HEK293 (cell line): ENCODE measurements at regions not wholly inside any gene's neighbourhood (a gene's known extent, or its start where the extent isn't known, plus 50 kb on each side); places are given as distances from the start of the nearest gene placed in this dataset.

Experiments used
- CTCF ChIA-PET: fragments of 350-600 bp; formaldehyde crosslinking; extraction: SDS; loops from one replicate; lab custom pipeline; 2021; ENCODE audit warnings: antibody characterized with exemption; lab: Yijun Ruan, JAX
- POLR2A ChIA-PET: fragments of 300-600 bp; formaldehyde crosslinking; extraction: SDS; loops from one replicate; lab custom pipeline; 2020; ENCODE audit warnings: antibody characterized with exemption, inconsistent platforms; lab: Yijun Ruan, JAX
- H3K27ac ChIP-seq: fragments of 200-500 bp; sonication (Bioruptor generic); 2 replicates; pipeline ENCODE4 v1.5.1; 2014; ENCODE audit warnings: low read depth, low read length, control low read depth, inconsistent platforms; ENCODE audit errors: extremely low read depth
- H3K36me3 ChIP-seq, 2 experiments: fragments of 200-500 bp in 1 of 2; sonication (Bioruptor generic) in 1 of 2; 1 replicate in 1 of 2; 2 replicates in 1 of 2; pipeline ENCODE4 v1.5.1; 2014 to 2017; ENCODE audit warnings: inconsistent platforms in 2 of 2, low read length in 2 of 2; ENCODE audit not compliant: control insufficient read depth in 2 of 2, insufficient read depth in 1 of 2
- H3K4me1 ChIP-seq: fragments of 200-500 bp; sonication (Bioruptor generic); 2 replicates; pipeline ENCODE4 v1.5.1; 2014; ENCODE audit warnings: mild to moderate bottlenecking, low read length, inconsistent platforms; ENCODE audit not compliant: control insufficient read depth, insufficient read depth
- H3K4me3 ChIP-seq: 2 replicates; pipeline ENCODE4 v1.5.1; 2011; ENCODE audit warnings: low read depth, mild to moderate bottlenecking, control low read depth, low read length, moderate library complexity
- H3K9me3 ChIP-seq: fragments of 200-500 bp; sonication (Bioruptor generic); 2 replicates; pipeline ENCODE4 v1.5.1; 2014; ENCODE audit warnings: low read depth, low read length, inconsistent platforms; ENCODE audit not compliant: control insufficient read depth, insufficient read depth
- BCL11B ChIP-seq: fragments of 450-650 bp; formaldehyde crosslinking; IDR thresholded peaks from 2 replicates; pipeline ENCODE4 v1.5.1; 2016; ENCODE audit warnings: low read depth, missing biosample characterization, missing genetic modification characterization
- HOXC10 ChIP-seq: sonication (generic); formaldehyde crosslinking; IDR thresholded peaks from 2 replicates; pipeline ENCODE4 v1.8.1; 2023; ENCODE audit warnings: mild to moderate bottlenecking, missing genetic modification reagents
- OSR2 ChIP-seq: fragments of 450-650 bp; formaldehyde crosslinking; IDR thresholded peaks from 2 replicates; pipeline ENCODE4 v1.5.1; 2016; ENCODE audit warnings: missing biosample characterization, missing genetic modification characterization
- REPIN1 ChIP-seq: fragments of 450-650 bp; formaldehyde crosslinking; IDR thresholded peaks from 2 replicates; pipeline ENCODE4 v1.5.1; 2017; ENCODE audit warnings: missing biosample characterization, missing genetic modification characterization, low read depth
- SP2 ChIP-seq: fragments of 450-650 bp; formaldehyde crosslinking; IDR thresholded peaks from 2 replicates; pipeline ENCODE4 v1.5.1; 2016; ENCODE audit warnings: missing biosample characterization, missing genetic modification characterization
- SP7 ChIP-seq: fragments of 450-650 bp; formaldehyde crosslinking; IDR thresholded peaks from 2 replicates; pipeline ENCODE4 v1.5.1; 2016; ENCODE audit warnings: missing biosample characterization, missing genetic modification characterization
- ZBTB17 ChIP-seq: fragments of 450-650 bp; formaldehyde crosslinking; IDR thresholded peaks from 2 replicates; pipeline ENCODE4 v1.5.1; 2016; ENCODE audit warnings: missing biosample characterization, missing genetic modification characterization
- ZFHX2 ChIP-seq: fragments of 450-650 bp; formaldehyde crosslinking; conservative IDR thresholded peaks from 2 replicates; pipeline ENCODE4 v1.5.1; 2016; ENCODE audit warnings: missing biosample characterization, missing genetic modification characterization
- ZNF10 ChIP-seq: fragments of 450-650 bp; formaldehyde crosslinking; IDR thresholded peaks from 2 replicates; pipeline ENCODE4 v1.5.1; 2017; ENCODE audit warnings: missing biosample characterization, missing genetic modification characterization
- ZNF114 ChIP-seq: fragments of 450-650 bp; formaldehyde crosslinking; IDR thresholded peaks from 2 replicates; pipeline ENCODE4 v1.5.0; 2017; ENCODE audit warnings: missing biosample characterization, missing genetic modification characterization
- ZNF121 ChIP-seq: fragments of 450-650 bp; formaldehyde crosslinking; IDR thresholded peaks from 2 replicates; pipeline ENCODE4 v1.5.1; 2016; ENCODE audit warnings: missing biosample characterization, missing genetic modification characterization
- ZNF133 ChIP-seq: fragments of 450-650 bp; formaldehyde crosslinking; IDR thresholded peaks from 2 replicates; pipeline ENCODE4 v1.5.1; 2016; ENCODE audit warnings: missing biosample characterization, missing genetic modification characterization
- ZNF311 ChIP-seq: fragments of 450-650 bp; formaldehyde crosslinking; IDR thresholded peaks from 2 replicates; pipeline ENCODE4 v1.5.1; 2017; ENCODE audit warnings: missing biosample characterization, missing genetic modification characterization, borderline replicate concordance
- ZNF324 ChIP-seq: fragments of 450-650 bp; formaldehyde crosslinking; IDR thresholded peaks from 2 replicates; pipeline ENCODE4 v1.5.1; 2016; ENCODE audit warnings: missing biosample characterization, missing genetic modification characterization
- ZNF341 ChIP-seq: fragments of 450-650 bp; formaldehyde crosslinking; IDR thresholded peaks from 2 replicates; pipeline ENCODE4; 2016; ENCODE audit warnings: low read depth, missing biosample characterization, missing genetic modification characterization
- ZNF366 ChIP-seq: fragments of 450-650 bp; formaldehyde crosslinking; conservative IDR thresholded peaks from 2 replicates; pipeline ENCODE4 v1.5.1; 2016; ENCODE audit warnings: missing biosample characterization, missing genetic modification characterization
- ZNF501 ChIP-seq: fragments of 450-650 bp; formaldehyde crosslinking; IDR thresholded peaks from 2 replicates; pipeline ENCODE4 v1.5.1; 2016; ENCODE audit warnings: missing biosample characterization, missing genetic modification characterization
- ZNF514 ChIP-seq: fragments of 450-650 bp; formaldehyde crosslinking; IDR thresholded peaks from 2 replicates; pipeline ENCODE4 v1.5.1; 2016; ENCODE audit warnings: missing biosample characterization, missing genetic modification characterization
- ZNF544 ChIP-seq: fragments of 450-650 bp; formaldehyde crosslinking; IDR thresholded peaks from 2 replicates; pipeline ENCODE4 v1.5.0; 2017; ENCODE audit warnings: missing biosample characterization, missing genetic modification characterization
- ZNF626 ChIP-seq: fragments of 450-650 bp; sonication (Bioruptor Pico); formaldehyde crosslinking; IDR thresholded peaks from 2 replicates; pipeline ENCODE4 v1.5.1; 2018; ENCODE audit warnings: missing biosample characterization, missing genetic modification characterization, inconsistent platforms
- ZNF654 ChIP-seq: fragments of 450-650 bp; formaldehyde crosslinking; IDR thresholded peaks from 2 replicates; pipeline ENCODE4 v1.5.1; 2016; ENCODE audit warnings: low read depth, missing biosample characterization, missing genetic modification characterization
- ZNF785 ChIP-seq: fragments of 450-650 bp; formaldehyde crosslinking; IDR thresholded peaks from 2 replicates; pipeline ENCODE4 v1.5.1; 2016; ENCODE audit warnings: missing biosample characterization, missing genetic modification characterization
- ZXDB ChIP-seq: fragments of 450-650 bp; formaldehyde crosslinking; IDR thresholded peaks from 2 replicates; pipeline ENCODE4 v1.5.1; 2016; ENCODE audit warnings: missing biosample characterization, missing genetic modification characterization
- TF ChIP-seq, protein P1 (sequence below): fragments of 450-650 bp; formaldehyde crosslinking; IDR thresholded peaks from 2 replicates; pipeline ENCODE4 v1.5.1; 2016; ENCODE audit warnings: missing biosample characterization, missing genetic modification characterization, borderline replicate concordance
- TF ChIP-seq, protein P2 (sequence below): fragments of 450-650 bp; formaldehyde crosslinking; optimal IDR thresholded peaks from 2 replicates; pipeline ENCODE3; 2016; ENCODE audit warnings: missing biosample characterization, mild to moderate bottlenecking, missing genetic modification characterization
- TF ChIP-seq, protein P3 (sequence below): fragments of 450-650 bp; formaldehyde crosslinking; IDR thresholded peaks from 2 replicates; pipeline ENCODE4 v1.5.1; 2017; ENCODE audit warnings: missing biosample characterization, missing genetic modification characterization
- TF ChIP-seq, protein P4 (sequence below): fragments of 450-650 bp; formaldehyde crosslinking; IDR thresholded peaks from 2 replicates; pipeline ENCODE4 v1.5.1; 2016; ENCODE audit warnings: missing biosample characterization, missing genetic modification characterization
- TF ChIP-seq, protein P5 (sequence below): fragments of 450-650 bp; formaldehyde crosslinking; IDR thresholded peaks from 2 replicates; pipeline ENCODE4 v1.5.1; 2017; ENCODE audit warnings: missing biosample characterization, missing genetic modification characterization

DNA sequence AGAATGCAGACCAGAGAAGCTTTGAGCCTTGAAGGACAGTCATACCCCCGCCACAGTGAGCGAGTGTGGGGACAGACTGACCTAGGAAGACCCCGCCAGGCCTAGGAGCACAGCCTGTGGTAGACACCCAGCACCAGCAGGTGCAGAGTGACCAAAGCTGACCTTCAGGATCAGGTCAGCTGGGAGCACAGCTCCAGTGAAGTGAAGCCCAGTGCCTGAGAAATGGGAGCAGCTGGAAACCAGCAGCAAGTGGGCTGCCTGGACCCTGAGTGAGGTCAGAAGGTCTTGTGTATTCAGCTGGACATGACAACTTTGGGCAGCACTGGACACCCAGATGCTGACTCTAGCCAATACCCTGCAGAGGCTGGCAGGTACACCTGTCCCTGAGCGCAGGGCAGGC lies 268.9 kb downstream of the TEX29 start:
- TF ChIP-seq ZNF121 (tag by site-specific recombination) (no peak), ZNF324 (tag by site-specific recombination) (no peak), SP7 (tag by site-specific recombination) (no peak), ZNF514 (no peak), ZNF133 (tag by site-specific recombination) (no peak), ZNF654 (tag by site-specific recombination) (no peak), SP2 (no peak), ZNF10 (tag by site-specific recombination) (no peak)
- TF ChIP-seq, protein P1, sequence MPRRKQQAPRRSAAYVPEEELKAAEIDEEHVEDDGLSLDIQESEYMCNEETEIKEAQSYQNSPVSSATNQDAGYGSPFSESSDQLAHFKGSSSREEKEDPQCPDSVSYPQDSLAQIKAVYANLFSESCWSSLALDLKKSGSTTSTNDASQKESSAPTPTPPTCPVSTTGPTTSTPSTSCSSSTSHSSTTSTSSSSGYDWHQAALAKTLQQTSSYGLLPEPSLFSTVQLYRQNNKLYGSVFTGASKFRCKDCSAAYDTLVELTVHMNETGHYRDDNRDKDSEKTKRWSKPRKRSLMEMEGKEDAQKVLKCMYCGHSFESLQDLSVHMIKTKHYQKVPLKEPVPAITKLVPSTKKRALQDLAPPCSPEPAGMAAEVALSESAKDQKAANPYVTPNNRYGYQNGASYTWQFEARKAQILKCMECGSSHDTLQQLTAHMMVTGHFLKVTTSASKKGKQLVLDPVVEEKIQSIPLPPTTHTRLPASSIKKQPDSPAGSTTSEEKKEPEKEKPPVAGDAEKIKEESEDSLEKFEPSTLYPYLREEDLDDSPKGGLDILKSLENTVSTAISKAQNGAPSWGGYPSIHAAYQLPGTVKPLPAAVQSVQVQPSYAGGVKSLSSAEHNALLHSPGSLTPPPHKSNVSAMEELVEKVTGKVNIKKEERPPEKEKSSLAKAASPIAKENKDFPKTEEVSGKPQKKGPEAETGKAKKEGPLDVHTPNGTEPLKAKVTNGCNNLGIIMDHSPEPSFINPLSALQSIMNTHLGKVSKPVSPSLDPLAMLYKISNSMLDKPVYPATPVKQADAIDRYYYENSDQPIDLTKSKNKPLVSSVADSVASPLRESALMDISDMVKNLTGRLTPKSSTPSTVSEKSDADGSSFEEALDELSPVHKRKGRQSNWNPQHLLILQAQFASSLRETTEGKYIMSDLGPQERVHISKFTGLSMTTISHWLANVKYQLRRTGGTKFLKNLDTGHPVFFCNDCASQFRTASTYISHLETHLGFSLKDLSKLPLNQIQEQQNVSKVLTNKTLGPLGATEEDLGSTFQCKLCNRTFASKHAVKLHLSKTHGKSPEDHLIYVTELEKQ, result no peak
- TF ChIP-seq, protein P2, sequence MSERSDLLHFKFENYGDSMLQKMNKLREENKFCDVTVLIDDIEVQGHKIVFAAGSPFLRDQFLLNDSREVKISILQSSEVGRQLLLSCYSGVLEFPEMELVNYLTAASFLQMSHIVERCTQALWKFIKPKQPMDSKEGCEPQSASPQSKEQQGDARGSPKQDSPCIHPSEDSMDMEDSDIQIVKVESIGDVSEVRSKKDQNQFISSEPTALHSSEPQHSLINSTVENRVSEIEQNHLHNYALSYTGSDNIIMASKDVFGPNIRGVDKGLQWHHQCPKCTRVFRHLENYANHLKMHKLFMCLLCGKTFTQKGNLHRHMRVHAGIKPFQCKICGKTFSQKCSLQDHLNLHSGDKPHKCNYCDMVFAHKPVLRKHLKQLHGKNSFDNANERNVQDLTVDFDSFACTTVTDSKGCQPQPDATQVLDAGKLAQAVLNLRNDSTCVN (tag by site-specific recombination), result no peak
- TF ChIP-seq, protein P3, sequence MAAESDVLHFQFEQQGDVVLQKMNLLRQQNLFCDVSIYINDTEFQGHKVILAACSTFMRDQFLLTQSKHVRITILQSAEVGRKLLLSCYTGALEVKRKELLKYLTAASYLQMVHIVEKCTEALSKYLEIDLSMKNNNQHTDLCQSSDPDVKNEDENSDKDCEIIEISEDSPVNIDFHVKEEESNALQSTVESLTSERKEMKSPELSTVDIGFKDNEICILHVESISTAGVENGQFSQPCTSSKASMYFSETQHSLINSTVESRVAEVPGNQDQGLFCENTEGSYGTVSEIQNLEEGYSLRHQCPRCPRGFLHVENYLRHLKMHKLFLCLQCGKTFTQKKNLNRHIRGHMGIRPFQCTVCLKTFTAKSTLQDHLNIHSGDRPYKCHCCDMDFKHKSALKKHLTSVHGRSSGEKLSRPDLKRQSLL (tag by site-specific recombination), result no peak
- Histone ChIP-seq H3K27ac (no peak overlapping the region), H3K36me3 (no peaks in the 10 kb centered on the region), H3K4me3 (no peak overlapping the region), H3K9me3 (no peaks in the 10 kb centered on the region), H3K4me1 (no peaks in the 10 kb centered on the region)
- CTCF ChIA-PET, result no interaction called here
- POLR2A ChIA-PET, result no interaction called here

DNA sequence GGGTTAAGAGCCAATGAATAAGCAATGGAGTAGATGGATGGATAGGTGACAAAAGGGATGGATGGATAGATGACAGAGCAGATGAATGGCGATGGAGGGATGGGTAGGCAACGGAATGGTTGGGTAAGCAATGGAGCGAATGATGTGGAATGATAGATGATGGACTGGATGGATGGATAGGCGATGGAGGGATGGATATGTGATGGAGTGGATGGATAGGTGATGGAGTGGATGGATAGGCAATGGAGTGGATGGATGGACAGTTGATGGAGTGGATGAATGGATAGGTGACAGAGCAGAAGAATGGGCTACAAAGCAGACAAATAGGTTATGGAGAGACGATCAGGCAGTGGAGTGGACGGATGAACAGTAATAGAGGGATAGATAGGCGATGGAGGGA lies 269.6 kb downstream of the TEX29 start:
- ChIA-PET CTCF (no interaction called here), POLR2A (no interaction called here)
- Histone ChIP-seq H3K36me3 (no peaks in the 10 kb centered on the region), H3K4me3 (no peak overlapping the region), H3K27ac (no peak overlapping the region), H3K4me1 (no peaks in the 10 kb centered on the region), H3K9me3 (no peaks in the 10 kb centered on the region)
- TF ChIP-seq ZFHX2 (tag by site-specific recombination) (no peak), OSR2 (no peak), ZNF544 (tag by site-specific recombination) (0 out of 2 replicates have a peak, but pooled peaks have one; percentile 40), HOXC10 (CRISPR knock-in tag) (no peak), ZNF114 (tag by site-specific recombination) (no peak), ZBTB17 (peak; percentile 89), REPIN1 (tag by site-specific recombination) (no peak), BCL11B (tag by site-specific recombination) (no peak), ZNF626 (tag by site-specific recombination) (no peak), ZNF501 (no peak), ZNF366 (tag by site-specific recombination) (peak; percentile 57; the same call in 1 of the 2 replicates), ZNF121 (tag by site-specific recombination) (no peak), ZNF341 (no peak), ZXDB (no peak), ZNF785 (tag by site-specific recombination) (no peak), ZNF311 (tag by site-specific recombination) (no peak)
- TF ChIP-seq, protein P4, sequence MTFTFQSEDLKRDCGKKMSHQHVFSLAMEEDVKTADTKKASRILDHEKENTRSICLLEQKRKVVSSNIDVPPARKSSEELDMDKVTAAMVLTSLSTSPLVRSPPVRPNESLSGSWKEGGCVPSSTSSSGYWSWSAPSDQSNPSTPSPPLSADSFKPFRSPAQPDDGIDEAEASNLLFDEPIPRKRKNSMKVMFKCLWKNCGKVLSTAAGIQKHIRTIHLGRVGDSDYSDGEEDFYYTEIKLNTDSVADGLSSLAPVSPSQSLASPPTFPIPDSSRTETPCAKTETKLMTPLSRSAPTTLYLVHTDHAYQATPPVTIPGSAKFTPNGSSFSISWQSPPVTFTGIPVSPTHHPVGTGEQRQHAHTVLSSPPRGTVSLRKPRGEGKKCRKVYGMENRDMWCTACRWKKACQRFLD (tag by site-specific recombination), result no peak
- TF ChIP-seq, protein P2 (tag by site-specific recombination), result no peak
- TF ChIP-seq, protein P5, sequence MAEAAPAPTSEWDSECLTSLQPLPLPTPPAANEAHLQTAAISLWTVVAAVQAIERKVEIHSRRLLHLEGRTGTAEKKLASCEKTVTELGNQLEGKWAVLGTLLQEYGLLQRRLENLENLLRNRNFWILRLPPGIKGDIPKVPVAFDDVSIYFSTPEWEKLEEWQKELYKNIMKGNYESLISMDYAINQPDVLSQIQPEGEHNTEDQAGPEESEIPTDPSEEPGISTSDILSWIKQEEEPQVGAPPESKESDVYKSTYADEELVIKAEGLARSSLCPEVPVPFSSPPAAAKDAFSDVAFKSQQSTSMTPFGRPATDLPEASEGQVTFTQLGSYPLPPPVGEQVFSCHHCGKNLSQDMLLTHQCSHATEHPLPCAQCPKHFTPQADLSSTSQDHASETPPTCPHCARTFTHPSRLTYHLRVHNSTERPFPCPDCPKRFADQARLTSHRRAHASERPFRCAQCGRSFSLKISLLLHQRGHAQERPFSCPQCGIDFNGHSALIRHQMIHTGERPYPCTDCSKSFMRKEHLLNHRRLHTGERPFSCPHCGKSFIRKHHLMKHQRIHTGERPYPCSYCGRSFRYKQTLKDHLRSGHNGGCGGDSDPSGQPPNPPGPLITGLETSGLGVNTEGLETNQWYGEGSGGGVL (tag by site-specific recombination), result no peak
